C4-2B (cell line): ENCODE measurements at regions not wholly inside any gene's neighbourhood (a gene's known extent, or its start where the extent isn't known, plus 50 kb on each side); places are given as distances from the start of the nearest gene placed in this dataset.

Experiments used
- ZFX ChIP-seq: fragments of 450-650 bp; IDR thresholded peaks from 2 replicates; pipeline ENCODE4 v1.6.1; 2017
- TF ChIP-seq, protein P1 (sequence below): fragments of 450-650 bp; conservative IDR thresholded peaks from 2 replicates; pipeline ENCODE4 v1.5.1; 2017; ENCODE audit warnings: mild to moderate bottlenecking

DNA sequence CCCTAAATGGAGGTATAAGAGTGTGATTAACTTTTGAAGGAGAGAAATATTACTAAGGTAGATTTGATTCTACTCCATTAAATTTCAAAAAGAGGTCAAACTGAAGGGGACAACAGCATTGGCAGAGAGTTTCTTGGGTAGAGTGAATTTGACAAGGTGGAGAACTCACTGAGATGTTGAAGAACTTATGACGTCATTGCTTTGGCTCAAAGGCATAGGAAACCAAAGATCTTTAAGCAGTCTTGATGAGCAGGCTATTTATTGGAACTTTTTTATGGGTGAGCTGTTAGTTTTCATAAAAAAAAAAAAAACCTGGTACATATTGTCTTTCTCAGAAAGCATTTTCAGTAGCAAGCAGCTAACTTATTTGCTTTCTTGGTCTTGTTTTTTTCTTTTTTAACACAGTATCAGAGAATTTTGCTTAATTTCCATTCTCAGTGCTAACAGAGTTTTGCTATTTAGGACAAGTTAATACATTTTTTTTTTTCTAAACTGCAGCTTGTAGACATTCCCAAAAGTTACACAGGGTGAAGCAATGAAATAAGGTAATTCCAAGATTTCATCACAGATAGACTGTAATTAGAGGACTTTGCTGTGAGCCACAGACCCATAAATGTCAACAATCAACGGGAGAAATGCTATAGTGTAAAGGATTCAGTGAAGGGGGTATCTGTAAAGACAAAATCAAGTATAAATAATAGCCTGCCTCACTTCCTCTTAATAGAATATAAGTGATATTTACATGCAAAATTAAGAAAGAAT is 412.2 kb upstream of the KLHL1 start:
- TF ChIP-seq, protein P1, sequence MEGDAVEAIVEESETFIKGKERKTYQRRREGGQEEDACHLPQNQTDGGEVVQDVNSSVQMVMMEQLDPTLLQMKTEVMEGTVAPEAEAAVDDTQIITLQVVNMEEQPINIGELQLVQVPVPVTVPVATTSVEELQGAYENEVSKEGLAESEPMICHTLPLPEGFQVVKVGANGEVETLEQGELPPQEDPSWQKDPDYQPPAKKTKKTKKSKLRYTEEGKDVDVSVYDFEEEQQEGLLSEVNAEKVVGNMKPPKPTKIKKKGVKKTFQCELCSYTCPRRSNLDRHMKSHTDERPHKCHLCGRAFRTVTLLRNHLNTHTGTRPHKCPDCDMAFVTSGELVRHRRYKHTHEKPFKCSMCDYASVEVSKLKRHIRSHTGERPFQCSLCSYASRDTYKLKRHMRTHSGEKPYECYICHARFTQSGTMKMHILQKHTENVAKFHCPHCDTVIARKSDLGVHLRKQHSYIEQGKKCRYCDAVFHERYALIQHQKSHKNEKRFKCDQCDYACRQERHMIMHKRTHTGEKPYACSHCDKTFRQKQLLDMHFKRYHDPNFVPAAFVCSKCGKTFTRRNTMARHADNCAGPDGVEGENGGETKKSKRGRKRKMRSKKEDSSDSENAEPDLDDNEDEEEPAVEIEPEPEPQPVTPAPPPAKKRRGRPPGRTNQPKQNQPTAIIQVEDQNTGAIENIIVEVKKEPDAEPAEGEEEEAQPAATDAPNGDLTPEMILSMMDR = no peak
- no peak for TF ChIP-seq ZFX
